ENCODE measurements at regions not wholly inside any gene's neighbourhood (a gene's known extent, or its start where the extent isn't known, plus 50 kb on each side); places are given as distances from the start of the nearest gene placed in this dataset.
"Not testable (repeated sequence)": the region's sequence is repeated elsewhere in the genome, so short reads cannot be mapped to it uniquely, and the experiment has no call there.

DNA sequence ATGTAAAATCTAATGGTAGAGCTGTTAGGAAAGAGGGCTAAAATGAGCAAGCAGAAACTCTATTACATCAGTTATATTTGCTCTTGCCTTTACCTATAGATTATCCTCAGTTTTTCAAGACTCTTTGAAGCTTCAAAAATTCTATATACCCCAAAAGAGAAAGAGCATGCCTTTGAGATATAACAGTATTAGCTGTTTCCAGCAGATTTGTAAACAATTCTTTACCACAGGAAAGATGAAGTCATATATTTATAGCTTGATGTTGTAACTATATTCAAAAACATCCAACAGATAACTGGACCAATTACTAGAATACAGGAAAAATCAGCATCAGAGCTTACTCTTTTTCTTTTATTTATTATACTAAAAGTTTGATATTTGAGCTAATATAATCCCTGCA, 416.2 kb upstream of the TPK1 start:
- DNase-seq = no peak

DNA sequence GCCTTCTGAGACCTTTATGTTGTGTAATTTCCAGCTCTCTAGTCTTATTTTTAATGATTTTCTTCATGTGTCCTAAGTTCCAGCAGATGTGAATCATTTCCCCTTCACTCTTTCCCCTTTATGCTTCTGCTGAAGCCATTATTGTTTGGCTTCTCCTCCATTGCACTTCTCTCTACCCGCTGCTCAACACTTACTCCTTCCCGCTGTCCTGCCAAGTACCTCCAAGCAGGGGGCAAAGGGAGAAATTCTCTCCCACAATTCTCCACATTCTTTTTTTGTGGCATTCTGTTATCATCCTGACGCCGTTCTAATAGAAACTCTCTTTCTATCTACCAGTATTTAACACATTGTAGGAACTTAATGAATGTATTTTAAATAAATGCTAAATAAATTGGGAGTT, 388.9 kb upstream of the TPK1 start:
- DNase-seq = no peak

- DNase-seq = no peak
These were observed 383.6 kb upstream of the TPK1 start for GRCh38 chr7:145219461-145219860.

DNA sequence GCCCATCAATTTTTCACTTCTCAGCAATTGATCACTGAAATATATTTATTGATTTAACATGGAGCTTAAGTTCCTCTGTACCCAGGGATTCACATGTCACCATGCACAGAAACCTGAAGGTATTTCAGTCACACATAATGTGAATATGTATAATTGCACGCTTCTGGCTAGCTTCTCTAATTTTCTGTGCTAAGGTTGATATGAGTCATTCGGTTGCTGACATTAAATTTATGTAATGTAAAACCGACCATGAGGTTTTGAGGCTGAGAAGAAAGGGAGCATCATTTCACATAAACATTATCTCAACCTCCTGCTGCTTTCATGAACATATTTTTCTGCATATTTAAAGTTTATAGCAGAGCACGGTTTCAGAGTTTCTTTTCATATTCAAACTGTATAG, 381.0 kb upstream of the TPK1 start:
- DNase-seq = no peak

DNA sequence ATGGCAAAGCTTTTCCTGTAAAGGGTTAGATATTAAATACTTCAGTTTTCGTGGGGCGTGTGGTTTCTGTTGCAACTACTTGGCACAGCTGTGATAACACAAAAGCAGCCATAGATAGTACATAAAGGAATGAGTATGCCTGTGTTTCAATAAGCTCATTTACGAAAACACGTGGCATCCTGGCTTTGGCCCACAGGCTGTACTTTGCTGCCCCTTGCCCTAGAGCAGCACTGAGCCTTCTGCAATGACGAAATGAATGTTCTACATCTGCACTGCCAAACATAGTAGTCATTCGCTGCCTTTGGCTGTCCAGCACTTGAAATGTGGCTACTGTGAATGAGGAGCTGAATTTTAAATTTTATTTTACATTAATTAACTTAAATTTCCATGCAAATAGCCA, 376.2 kb upstream of the TPK1 start:
- DNase-seq = peak; percentile 39

DNA sequence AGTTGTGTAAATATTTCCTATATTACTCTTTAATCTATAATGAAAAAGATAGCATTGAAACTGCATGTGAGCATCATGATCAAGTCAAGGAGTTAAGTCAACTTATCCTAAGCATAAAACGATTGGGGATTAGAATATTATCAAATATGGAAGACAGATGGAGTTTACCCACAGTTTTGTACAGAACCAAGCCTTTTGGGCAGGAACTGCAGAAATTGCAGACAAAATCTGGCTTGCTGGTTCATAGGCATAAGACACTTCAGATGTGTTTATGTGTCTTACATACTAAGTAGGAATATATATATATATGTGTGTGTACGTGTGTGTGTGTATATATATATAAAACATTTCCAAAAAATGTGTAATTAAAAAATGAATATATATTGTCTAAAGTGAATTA, 375.4 kb upstream of the TPK1 start:
- DNase-seq = no peak

DNA sequence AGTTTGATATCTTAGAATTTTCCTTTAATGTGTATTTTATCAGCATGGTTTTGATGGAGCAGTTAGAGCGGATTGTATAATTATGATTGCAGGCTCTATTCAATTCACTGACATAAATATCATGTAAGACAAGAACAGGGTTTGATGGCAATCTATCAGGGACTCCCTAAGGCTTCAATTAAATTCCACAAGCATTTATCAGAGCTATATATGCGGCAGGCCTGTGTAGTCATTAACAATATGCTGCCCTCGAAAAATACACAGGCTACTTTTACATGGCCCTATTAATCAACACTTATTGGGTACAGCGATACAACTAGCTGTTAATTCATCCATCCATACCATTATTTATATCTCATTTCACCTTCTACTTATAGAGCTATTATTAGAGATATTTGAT, 358.1 kb upstream of the TPK1 start:
- no peak for DNase-seq

DNA sequence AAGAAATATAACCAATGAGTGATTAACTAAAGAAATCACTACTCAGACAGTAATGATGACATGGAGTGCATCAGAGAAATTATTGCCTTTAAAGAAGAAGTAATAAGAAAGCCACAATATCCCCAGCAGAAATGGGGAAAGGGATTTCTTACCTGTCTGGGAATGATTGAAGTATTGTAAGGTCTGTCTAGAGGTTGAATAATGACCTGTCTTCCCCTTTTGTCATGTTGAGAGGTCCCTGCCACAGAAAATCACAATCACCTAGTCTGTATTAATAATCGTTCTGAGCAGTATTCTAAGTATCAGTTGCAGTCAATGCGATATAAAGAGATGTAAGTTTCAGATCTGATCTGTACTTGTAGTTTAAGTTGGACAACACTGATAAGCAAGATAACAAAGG, 349.1 kb upstream of the TPK1 start:
- DNase-seq = no peak

DNA sequence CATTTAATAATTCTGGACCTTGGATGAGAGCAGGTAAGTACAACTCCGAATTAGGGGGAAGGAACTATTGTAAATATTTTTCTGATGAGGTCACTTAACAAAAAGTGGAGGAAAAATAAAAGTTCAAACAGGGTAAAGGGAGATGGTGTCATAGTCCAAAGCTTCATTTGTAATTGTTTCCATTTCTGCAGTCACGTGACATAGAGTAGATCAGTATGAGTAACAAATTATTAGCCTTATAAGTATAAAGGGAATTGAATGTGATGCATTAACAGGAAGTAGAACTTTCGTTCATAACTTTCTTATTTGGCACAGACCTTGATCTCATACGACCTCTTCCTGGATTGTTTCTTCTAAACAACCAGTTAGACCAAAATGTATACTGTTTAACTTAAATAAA, 347.2 kb upstream of the TPK1 start:
- no peak for DNase-seq

DNA sequence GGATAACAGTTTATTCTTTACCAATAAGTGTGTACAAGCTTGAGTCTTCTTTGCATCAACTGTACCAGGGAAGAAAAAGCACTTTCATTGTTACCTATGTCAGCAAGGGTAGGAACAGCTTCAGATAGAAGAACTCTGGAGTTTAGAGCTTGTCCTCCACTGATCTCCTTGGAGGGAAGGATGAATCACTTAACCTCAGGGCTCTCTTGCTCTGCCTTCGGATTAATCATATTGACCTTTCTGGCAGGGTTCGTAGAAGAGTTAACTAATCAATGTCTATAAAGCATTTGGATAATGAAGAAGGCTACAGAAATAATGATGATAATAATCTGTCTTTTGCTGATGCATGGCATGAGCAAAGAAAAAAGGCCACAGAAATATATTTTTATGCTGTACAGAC, 339.5 kb upstream of the TPK1 start:
- DNase-seq = no peak

DNA sequence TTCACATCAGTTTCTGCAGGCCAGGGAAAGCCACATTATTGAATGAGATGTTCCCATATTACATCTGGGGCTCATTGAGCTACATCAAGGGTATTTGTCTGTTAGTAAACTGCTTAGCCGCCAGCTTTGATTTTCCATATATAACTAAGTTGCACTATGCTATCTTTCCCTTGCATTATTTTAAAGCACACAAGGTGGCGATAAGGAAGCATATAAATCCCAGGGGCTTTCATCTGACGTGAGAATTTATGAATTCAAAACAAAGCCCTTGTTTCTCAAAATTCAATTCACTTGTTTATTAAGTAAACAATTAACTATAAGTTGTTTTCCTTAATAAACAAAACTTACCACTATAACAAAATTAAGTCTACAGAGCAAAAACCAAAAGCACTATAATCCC, 334.1 kb upstream of the TPK1 start:
- no peak for DNase-seq

- DNase-seq = no peak
These were observed 333.0 kb upstream of the TPK1 start for GRCh38 chr7:145168879-145169278.

DNA sequence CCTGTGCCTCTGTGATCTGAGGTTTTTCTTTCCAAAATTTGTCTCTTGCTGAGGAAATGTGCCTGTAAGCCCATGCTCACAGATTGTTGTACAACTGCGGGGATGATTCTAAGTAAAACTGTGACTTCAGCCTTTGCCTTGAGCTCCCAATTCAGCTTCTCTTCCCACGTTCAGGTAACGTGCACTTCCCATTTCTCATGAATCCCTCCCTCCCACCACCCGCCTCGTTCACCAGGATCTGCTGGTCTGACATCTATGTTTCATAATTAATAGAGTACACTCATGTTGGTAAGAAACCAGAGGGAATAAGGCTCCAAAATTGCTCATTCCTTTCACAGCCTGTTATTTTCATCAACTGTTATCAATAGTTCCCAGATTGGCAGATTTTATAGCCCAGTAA, 332.6 kb upstream of the TPK1 start:
- no peak for DNase-seq

DNA sequence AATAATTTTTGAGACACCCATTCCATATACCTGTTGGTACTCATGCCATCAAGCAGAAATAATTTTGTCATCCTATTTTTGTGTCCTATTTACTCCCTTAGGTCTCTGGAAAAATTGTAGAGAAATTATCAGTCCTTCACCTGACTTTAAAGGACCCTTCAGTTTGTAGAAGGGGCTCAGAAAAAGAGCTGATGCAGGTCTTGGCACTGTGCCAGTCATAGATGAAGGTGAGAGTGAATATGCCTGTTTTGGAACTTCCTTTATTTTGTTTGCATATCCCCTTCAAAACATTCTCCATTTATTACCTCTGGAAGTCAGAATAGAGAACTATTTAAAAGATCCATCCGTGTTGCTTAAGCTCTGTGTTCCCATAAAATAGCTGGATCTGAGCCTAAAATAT, 321.0 kb upstream of the TPK1 start:
- no peak for DNase-seq

DNA sequence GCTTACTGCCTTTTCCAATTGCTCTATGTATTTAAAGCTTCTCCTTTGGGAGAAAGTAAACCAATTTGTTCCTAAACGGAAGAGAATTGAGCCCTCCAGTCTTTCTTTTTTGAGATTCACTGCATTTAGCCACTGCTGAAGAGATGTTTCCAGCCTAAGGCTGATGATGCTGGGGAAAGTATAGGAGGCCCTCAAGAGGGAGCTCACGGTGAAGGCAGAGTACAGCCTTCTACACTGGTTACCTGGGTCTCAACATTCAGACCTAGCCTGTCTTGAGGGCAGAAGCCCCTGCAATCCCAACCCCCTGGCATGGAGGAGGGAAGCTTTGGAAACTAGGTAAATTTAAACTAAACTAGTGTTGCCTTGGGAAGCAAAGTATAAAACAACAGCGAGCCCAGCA, 316.7 kb upstream of the TPK1 start:
- DNase-seq = no peak

GRCh38 chr7:145151676-145152075, 315.8 kb upstream of the TPK1 start:
- DNase-seq = no peak

- no peak for DNase-seq
These were observed 312.0 kb upstream of the TPK1 start for GRCh38 chr7:145147865-145148264.

- no peak for DNase-seq
These were observed 307.8 kb upstream of the TPK1 start for GRCh38 chr7:145143685-145144084.

DNA sequence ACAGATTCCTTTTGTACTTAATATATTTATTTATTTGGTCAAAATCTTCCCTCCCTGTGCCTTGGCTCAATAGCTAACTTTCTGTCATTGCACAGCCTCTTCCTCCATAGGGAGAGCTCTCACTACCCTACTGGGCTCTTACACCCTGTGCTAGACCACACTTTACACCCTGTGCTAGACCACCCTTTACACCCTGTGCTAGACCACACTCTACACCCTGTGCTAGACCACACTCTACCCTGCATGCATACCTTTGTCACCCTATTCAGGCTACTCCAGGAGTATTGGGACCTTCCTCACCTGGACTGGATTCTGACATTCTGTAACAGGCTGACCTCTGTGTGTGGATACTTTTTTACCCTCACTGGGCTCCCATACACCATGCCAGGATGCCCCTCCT, 298.5 kb upstream of the TPK1 start:
- DNase-seq = no peak

- no peak for DNase-seq
These were observed 287.6 kb upstream of the TPK1 start for GRCh38 chr7:145123502-145123901.

DNA sequence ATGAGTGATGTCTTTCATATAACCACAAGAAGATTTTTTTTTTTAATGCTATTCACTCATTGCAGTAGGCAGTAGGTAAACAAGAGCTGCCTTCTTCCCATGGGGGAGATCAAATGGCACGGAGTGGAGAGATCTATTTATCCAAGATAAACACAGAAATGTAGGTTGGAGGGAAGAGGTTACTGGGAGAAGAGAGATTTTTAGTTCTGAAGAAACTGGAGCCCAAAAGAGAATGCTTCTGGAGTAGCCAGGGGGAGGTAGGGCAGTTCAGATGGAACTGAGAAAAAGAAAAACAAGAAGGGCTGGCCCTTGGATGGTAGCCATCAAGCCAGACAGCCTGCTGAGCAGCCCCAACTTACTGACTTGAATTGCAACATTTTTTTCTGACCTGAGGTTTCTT, 270.1 kb upstream of the TPK1 start:
- no peak for DNase-seq

DNA sequence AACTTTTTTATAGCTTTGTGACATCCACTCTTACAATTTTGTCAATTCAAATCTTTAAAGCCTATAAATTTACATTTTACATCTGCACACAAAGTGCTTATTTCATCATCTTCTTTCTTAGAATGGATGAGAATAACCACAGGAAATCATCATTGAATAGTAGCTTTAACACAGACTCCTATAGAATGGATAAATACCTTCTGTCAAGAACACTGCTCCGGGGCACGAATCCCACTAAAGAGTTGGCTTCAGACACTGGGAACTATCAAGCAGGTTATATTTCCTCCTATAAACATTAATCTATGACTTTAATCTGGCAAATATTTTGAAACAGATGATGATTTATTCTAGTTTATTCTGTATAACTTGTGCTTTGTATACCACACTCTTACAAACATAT, 269.7 kb upstream of the TPK1 start:
- DNase-seq = no peak

GRCh38 chr7:145104400-145104799, 268.5 kb upstream of the TPK1 start:
- DNase-seq = no peak

GRCh38 chr7:145102199-145102598, 266.3 kb upstream of the TPK1 start:
- not testable (repeated sequence) for DNase-seq

- DNase-seq = no peak
These were observed 256.9 kb upstream of the TPK1 start for GRCh38 chr7:145092766-145093165.

DNA sequence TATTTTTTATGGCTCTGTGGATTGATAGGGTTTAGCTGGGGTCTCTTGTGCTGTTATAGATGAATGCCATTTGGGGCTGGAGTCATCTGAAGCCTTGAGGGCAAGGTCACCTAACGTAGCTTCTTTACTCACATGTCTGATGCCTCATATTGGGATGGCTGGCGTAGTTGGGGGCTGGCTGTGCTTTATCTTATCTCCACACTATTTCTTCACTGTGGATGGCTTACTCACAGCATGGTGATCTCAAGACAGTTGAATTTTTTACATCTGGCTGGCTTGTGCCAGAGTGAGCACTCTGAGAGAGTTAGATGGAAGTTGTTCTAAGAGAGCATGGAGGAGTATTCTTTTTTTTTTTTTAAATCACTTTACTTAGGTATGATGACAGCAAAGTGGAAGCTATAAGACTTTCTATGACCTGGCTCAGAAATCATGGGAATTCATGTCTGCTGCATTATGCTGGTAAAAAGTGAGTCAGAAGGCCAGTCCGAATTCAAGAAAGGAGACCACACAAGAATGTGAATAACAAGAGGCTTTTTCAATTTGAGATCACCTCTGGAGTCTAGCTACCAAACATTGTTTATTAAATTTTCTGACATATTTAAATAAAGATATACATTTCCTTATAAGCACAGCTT, 252.4 kb upstream of the TPK1 start:
- DNase-seq = no peak

Measured in hippocampal formation (tissue), 2 donors.